HK-2 (cell line): ENCODE measurements at regions not wholly inside any gene's neighbourhood (a gene's known extent, or its start where the extent isn't known, plus 50 kb on each side); places are given as distances from the start of the nearest gene placed in this dataset.

Source experiments
- DNase-seq: peaks from one replicate; pipeline ENCODE4 v3.0.0-alpha.2; 2018; ENCODE audit not compliant: unreplicated experiment

- DNase-seq, result no peak
Observed at GRCh38 chr20:52731093-52731492, 241.1 kb upstream of the TSHZ2 start.

DNA sequence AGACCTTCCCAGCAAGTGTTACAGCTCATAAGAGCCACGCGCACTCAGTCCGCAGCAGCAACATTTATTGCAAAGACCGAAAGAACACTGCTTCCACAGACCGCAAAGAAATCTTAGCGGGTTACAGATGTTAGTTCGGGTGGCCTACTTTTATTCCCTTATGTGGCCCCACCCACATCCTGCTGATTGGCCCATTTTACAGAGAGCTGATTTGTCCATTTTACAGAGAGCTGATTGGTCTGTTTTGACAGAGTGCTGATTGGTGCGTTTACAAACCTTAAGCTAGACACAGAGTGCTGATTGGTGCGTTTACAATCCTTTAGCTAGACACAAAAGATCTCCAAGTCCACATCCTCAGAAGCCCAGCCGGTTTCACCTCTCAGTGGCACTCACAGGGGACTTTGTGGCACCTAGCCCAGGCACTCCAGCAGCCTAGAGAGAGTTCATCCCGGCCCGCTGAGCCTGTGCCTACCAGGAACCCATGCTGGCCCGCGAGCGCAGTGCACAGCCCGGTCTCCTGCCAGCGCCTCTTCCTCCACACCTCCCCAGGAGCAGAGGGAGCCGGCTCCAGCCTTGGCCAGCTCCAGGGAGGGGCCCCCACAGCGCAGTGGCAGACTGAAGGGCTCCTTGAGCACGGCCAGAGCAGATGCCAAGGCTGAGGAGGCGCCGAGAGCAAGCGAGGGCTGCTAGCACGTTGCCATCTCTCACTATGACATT lies 244.3 kb upstream of the TSHZ2 start:
- DNase-seq, result no peak

GRCh38 chr20:52724541-52724940 lies 247.6 kb upstream of the TSHZ2 start:
- DNase-seq, result no peak

GRCh38 chr20:52722926-52723688 lies 249.1 kb upstream of the TSHZ2 start:
- DNase-seq, result no peak

GRCh38 chr20:52708137-52708536 lies 264.0 kb upstream of the TSHZ2 start:
- DNase-seq, result no peak

DNA sequence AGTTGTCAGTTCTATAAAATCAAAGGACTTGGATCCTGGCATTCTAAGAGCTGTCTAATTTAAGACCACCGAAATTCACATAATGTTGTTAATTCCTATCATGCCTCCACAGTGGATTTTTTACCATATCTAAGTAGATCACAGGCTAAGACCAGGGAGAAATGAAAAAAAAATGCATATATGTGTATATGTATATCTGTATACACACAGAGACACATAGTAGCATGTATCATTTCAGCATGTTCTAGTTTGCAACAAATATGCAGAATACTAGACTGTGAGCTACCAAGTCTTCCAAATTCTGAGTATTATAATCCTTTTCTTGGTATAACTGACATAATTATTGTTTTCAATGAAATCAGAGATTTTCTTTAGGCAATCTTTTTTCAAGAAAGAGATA lies 267.6 kb upstream of the TSHZ2 start:
- DNase-seq, result no peak

DNA sequence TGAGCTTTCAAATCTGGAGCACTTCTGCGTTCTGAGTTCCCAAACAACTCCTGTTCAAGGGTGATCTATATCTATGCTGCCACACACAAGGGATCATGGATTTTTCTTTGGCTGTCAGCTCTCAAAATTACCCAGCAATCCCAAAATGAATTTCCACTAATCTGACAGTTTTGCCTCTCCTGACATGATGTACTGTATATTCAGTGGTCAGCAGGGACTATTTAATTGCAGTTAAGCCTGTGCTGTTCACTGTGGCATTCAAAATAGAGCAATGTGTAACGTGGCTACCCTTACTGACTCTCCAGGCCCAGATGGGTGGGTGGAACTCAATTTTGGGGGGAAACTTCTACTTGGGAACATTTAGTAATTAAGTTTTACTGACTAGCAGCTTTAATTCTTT lies 283.8 kb upstream of the TSHZ2 start:
- DNase-seq, result no peak

DNA sequence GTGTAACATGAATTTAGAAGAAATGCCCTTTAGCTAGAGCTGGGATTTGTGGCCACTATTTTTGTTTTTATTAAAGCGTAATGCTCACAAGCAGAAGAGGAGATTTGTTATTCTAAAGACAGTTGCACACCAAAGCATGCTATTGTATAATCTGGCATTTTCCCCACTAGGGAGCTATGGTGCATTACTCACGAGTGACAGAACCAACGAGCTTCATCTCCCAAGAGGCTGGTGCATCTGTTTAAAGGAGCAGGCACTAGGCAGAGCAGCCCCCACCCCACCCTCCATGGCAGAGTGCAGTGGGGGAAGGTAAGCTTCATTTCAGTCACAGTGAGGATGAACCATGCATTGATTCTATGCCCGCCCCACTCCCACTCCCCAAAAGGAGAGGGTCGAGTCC lies 287.3 kb upstream of the TSHZ2 start:
- no peak for DNase-seq

- no peak for DNase-seq
Observed at GRCh38 chr20:52684176-52684575, 288.0 kb upstream of the TSHZ2 start.

DNA sequence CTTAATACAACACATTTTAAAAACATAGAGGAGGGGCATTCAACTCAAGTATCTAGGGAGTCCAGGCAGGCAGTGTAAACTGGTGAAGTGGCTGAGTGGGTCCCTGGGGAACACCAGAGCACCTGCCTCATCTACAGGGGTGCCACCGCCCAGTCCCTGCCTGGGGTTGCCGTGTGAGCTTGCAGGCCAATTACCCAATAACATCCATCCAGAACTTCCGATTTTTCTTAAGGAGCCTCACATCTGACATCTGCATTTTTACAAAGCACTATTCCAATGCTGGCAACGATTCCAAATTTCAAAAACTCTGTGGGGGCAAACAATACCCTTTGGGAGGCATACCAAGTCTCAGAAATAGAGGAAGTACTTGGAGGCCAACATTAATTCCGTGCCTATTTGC lies 288.4 kb upstream of the TSHZ2 start:
- DNase-seq, result no peak

- no peak for DNase-seq
Observed at GRCh38 chr20:52682237-52682636, 289.9 kb upstream of the TSHZ2 start.

GRCh38 chr20:52681288-52681687 lies 290.9 kb upstream of the TSHZ2 start:
- no peak for DNase-seq

GRCh38 chr20:52677216-52677615 lies 294.9 kb upstream of the TSHZ2 start:
- DNase-seq, result no peak

DNA sequence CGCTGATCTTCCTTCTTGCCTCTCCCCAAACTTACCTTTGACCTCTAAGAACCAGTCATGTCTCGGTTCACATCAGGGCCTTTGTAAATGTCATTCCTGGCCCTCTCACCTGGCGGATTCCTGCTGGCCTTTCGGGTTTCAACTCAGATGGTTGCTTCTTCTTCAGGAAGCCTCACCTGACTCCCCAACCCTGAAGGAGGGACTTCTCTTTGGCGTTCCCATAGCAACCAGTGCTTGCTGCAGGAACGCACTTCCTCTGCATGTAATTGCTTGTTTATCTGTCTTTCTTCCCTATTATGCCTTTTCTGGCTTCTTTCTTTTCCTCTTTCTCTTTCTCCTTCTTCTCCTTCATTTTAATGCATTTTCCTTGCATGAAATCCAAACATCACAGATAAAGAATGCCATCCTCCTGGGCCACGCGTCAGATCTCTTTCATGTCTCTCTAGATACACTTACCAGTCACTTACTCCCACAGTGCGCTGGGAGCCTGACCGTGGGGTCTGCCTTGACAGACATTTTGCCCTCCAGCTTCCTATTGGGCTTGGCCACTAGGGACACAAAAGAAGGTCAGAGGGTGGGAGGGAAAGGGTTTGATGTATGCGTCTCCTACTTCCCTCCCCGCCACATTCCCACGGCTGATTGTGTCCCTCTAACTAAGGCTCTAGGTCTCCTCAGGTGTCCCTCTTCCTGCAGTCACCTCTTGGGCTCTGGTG lies 295.7 kb upstream of the TSHZ2 start:
- DNase-seq, result no peak

DNA sequence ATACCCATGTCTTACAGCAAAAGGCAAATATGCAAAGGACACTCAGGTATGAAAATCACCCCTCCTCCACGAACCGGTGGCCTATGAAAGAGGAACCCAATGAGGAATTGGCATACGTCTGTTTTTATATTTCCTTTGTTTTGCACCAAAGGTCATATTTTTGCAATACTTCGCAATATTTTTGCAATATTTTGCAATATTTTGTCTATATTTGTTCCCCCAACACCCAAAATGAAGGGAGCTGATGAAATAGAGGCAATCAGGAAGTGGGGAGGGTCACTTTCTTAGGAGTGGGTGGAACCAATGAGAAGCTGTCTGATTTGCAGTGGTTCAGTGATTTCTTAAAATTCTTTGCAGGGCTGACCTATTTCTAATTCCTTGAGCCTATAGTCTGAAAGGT lies 296.8 kb upstream of the TSHZ2 start:
- no peak for DNase-seq

DNA sequence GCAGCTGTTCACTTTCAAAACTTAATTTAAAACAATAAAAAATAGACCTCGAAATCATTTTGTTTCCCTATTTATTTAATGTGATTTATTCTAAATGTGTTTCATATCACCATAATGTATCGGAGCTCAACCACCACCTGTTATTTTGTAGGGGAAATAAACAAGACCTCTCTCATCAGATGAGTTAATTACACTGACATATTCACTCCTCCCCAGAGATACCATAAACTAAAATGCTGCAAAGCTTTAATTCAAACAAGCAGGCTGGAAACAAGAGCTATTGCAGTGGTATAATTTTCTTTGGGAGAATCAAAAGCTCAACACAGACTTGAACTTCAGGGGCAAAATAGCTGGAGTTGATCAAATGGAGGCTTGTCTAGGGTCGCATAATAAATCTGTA lies 303.5 kb upstream of the TSHZ2 start:
- DNase-seq, result no peak

DNA sequence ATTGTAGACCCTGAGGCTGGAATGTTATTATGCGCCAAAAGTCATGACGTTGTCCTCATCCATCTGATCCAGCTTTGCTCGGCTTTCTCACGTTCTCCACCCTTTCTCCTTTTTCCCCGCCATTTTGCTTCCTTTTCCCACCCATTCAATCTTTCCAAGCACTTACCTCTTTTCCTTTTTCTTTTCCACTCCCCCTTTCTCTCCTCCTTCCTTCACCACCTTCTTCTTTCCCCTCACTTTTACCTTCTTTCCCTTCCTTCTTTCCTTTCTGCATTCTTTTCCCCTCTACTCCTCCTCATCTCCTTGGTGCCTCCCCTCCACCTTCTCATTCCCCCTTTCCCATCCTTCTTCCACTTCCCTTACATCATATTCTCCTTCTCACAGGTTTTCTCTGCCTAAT lies 304.8 kb upstream of the TSHZ2 start:
- DNase-seq, result no peak

- DNase-seq, result no peak
Observed at GRCh38 chr20:52665441-52665840, 306.7 kb upstream of the TSHZ2 start.

GRCh38 chr20:52655395-52655794 lies 316.8 kb upstream of the TSHZ2 start:
- DNase-seq, result no peak

DNA sequence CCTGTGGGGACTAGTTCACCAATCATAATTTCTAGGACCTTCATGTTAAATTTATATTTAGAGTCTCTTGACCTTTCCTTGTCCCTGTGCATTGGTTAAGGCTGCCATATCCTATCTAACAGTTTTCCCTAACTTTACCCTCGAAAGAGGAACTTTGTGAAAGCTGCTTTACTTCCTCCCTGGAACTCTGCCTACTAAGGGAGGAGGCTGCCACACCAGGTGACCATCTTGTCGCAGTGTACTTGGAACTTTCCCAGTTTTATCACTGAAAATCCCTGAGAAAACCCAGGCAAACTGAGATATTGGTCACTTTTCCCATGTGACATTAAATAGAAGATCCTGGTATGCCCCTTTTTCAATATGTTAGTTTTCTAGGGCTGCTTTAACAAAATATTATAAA lies 317.6 kb upstream of the TSHZ2 start:
- DNase-seq, result no peak

GRCh38 chr20:52652271-52652670 lies 319.9 kb upstream of the TSHZ2 start:
- DNase-seq, result no peak

- no peak for DNase-seq
Observed at GRCh38 chr20:52649727-52650126, 322.4 kb upstream of the TSHZ2 start.

DNA sequence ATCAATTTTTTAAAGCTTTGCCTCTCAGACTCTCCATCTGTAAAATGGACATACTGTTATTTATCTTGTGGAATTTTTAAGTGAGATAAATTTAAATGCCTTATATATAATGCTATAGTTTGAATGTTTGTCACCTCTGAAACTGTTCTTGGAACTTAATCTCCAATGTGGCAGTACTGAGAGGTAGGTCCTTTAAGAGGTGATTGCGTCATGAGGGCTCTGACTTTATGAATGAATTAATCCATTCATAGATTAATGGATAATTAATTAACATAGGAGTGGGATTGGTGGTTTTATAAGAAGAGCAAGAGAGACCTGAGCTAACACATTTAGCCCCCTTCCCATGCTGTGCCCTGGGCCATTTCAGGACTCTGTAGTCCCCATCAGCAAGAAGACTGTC lies 326.3 kb upstream of the TSHZ2 start:
- DNase-seq, result no peak
